GM19035 (cell line): ENCODE measurements at regions not wholly inside any gene's neighbourhood (a gene's known extent, or its start where the extent isn't known, plus 50 kb on each side); places are given as distances from the start of the nearest gene placed in this dataset.

ENCODE experiments used
- ATAC-seq: cut with Tn5 transposase; IDR thresholded peaks from one replicate; pipeline ENCODE4 v1.9.1; 2021; ENCODE audit not compliant: unreplicated experiment

- ATAC-seq, result no peak
Measured at GRCh38 chr18:56235481-56236013, 402.8 kb downstream of the TXNL1 start.

- no peak for ATAC-seq
Measured at GRCh38 chr18:56235071-56235470, 403.3 kb downstream of the TXNL1 start.

- no peak for ATAC-seq
Measured at GRCh38 chr18:56233595-56233994, 404.8 kb downstream of the TXNL1 start.

GRCh38 chr18:56226025-56226424 is 412.4 kb downstream of the TXNL1 start:
- ATAC-seq, result no peak

- ATAC-seq, result no peak
Measured at GRCh38 chr18:56224669-56225561, 413.5 kb downstream of the TXNL1 start.

GRCh38 chr18:56221195-56222065 is 417.0 kb downstream of the TXNL1 start:
- no peak for ATAC-seq

- ATAC-seq, result no peak
Measured at GRCh38 chr18:56217406-56217805, 421.0 kb downstream of the TXNL1 start.

- ATAC-seq, result no peak
Measured at GRCh38 chr18:56214706-56215105, 423.7 kb downstream of the TXNL1 start.

GRCh38 chr18:56210520-56210919 is 427.9 kb downstream of the TXNL1 start:
- ATAC-seq, result no peak

GRCh38 chr18:56207989-56208388 is 430.4 kb downstream of the TXNL1 start:
- no peak for ATAC-seq

GRCh38 chr18:56204052-56204451 is 434.3 kb downstream of the TXNL1 start:
- ATAC-seq, result no peak

GRCh38 chr18:56202678-56203077 is 435.7 kb downstream of the TXNL1 start:
- ATAC-seq, result no peak

- no peak for ATAC-seq
Measured at GRCh38 chr18:56200381-56200911, 437.9 kb downstream of the TXNL1 start.

GRCh38 chr18:56199580-56200330 is 438.6 kb downstream of the TXNL1 start:
- no peak for ATAC-seq

- ATAC-seq, result no peak
Measured at GRCh38 chr18:56197241-56197859, 441.0 kb downstream of the TXNL1 start.

- ATAC-seq, result no peak
Measured at GRCh38 chr18:56196495-56197225, 441.7 kb downstream of the TXNL1 start.

- no peak for ATAC-seq
Measured at GRCh38 chr18:56191334-56191733, 447.1 kb downstream of the TXNL1 start.

- ATAC-seq, result no peak
Measured at GRCh38 chr18:56189615-56190014, 448.8 kb downstream of the TXNL1 start.

- no peak for ATAC-seq
Measured at GRCh38 chr18:56188529-56189275, 449.7 kb downstream of the TXNL1 start.
